PC-3 (cell line): ENCODE measurements at regions not wholly inside any gene's neighbourhood (a gene's known extent, or its start where the extent isn't known, plus 50 kb on each side); places are given as distances from the start of the nearest gene placed in this dataset.

Source experiments
- CTCF ChIP-seq: fragments of 300-600 bp; sonication (generic); conservative IDR thresholded peaks from 2 replicates; pipeline ENCODE4 v1.5.1; 2017; ENCODE audit warnings: antibody characterized with exemption, low read depth, mild to moderate bottlenecking, low read length
- EZH2 ChIP-seq: fragments of 300-600 bp; sonication (generic); IDR thresholded peaks from one replicate; pipeline ENCODE4 v1.6.1; 2017; ENCODE audit warnings: antibody characterized with exemption, mild to moderate bottlenecking, low read length; ENCODE audit not compliant: unreplicated experiment

- TF ChIP-seq EZH2 (no peak), CTCF (no peak)
Measured at GRCh38 chr1:82870332-82870731, 1069.6 kb downstream of the ADGRL2 start.
